Activated CD4-positive, alpha-beta memory T cell treated with anti-CD3 and anti-CD28 coated beads for 36 hours (primary cell): ENCODE measurements at regions not wholly inside any gene's neighbourhood (a gene's known extent, or its start where the extent isn't known, plus 50 kb on each side); places are given as distances from the start of the nearest gene placed in this dataset.

Experiments
- CTCF ChIA-PET: fragments of 350-600 bp; sonication (Branson Sonifier 250); formaldehyde crosslinking; loops from one replicate; lab custom pipeline; 2021; ENCODE audit warnings: antibody characterized with exemption, inconsistent platforms; lab: Charles Lee
- POLR2A ChIA-PET: fragments of 350-600 bp; sonication (Branson Sonifier 250); formaldehyde crosslinking; loops from one replicate; lab custom pipeline; 2021; ENCODE audit warnings: antibody characterized with exemption; lab: Charles Lee
- DNase-seq: peaks from one replicate; pipeline ENCODE4 v3.0.0-alpha.2; 2020
- H3K27ac Mint-ChIP-seq: one replicate; pipeline ENCODE4 v1.8.0; 2021; ENCODE audit warnings: mixed read lengths
- H3K27me3 Mint-ChIP-seq: one replicate; pipeline ENCODE4 v1.8.0; 2021; ENCODE audit warnings: mixed read lengths
- H3K36me3 Mint-ChIP-seq: one replicate; pipeline ENCODE4 v1.8.0; 2021; ENCODE audit warnings: mixed read lengths
- H3K4me1 Mint-ChIP-seq: one replicate; pipeline ENCODE4 v1.8.0; 2021; ENCODE audit warnings: low read depth, mixed read lengths
- H3K4me3 Mint-ChIP-seq: one replicate; pipeline ENCODE4 v1.8.0; 2021; ENCODE audit warnings: mild to moderate bottlenecking, mixed read lengths
- H3K9me3 Mint-ChIP-seq: one replicate; pipeline ENCODE4 v1.8.0; 2021; ENCODE audit warnings: mixed read lengths
- intact Hi-C: fragments of 100-400 bp; cut with micrococcal nuclease; formaldehyde crosslinking; loops from one replicate; pipeline ENCODE4 v1.15.1; 2023

DNA sequence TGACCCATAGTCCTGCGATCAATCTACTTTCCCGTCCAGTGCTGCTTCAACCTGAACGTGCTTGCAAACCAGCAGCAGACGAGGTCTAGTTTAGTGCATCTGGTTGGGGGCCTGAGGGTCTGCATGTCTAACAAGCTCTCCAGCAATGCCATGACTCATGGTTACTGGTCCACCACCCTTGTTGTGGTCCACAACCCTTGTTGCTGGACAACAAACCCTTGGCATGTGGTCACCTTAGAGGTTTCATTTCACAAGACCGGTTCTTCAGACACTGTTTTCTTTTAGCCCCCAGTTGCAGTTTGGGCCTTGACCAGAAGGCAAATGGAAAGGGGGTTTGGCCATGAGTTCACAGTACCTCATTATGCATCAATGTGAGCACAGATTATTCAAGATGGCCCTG lies 424.8 kb downstream of the QKI start:
- Mint-ChIP-seq H3K4me1 (no peaks in the 10 kb centered on the region), H3K4me3 (no peak overlapping the region), H3K36me3 (no peaks in the 10 kb centered on the region), H3K27me3 (peaks cover 5% of the 10 kb centered on the region), H3K27ac (no peak overlapping the region), H3K9me3 (peaks cover 12% of the 10 kb centered on the region)
- intact Hi-C loops = no loop called here
- DNase-seq = no peak
- POLR2A ChIA-PET = no interaction called here
- CTCF ChIA-PET = no interaction called here

DNA sequence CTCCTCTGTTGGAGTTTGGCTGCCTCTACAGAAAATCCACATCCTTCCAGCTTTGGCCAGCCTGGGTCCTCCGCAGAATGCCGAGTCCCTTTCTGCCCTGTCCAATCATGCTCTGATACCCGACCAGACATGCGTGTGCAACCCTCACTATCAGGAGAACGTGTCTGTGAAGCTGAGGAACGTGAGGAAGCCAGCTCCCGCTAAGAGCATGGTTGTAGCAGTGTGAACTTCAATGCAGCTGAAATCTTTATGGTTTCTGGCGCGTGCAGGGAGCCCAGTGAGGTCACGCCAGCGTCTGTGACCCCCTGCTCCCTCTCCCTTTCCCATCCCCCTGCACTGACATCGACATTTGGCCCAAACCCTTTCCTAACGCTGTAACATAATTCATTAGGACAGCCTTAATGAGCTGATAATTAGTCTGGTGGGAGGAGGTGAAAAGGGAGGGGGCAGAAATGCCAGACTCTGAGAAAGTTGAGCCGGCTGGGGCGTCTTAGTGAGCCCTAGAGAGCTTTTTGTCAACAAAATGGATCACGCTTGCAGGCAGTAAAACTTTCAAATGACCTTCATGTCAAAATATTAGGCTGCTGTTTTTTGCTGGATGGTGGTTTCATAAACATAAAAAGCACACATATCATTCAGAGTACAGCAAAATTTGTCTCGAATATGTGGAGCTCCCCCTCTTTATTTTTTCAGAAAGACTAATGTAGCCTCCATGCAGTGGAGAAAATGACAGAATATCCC lies 423.3 kb downstream of the QKI start:
- POLR2A ChIA-PET = interaction anchor here (0.6 kb wide), 1 partner anchor 359 kb away, joined by 4 read pairs; no protein-coding TSS in a partner anchor
- H3K36me3 Mint-ChIP-seq = no peaks in the 10 kb centered on the region
- H3K4me3 Mint-ChIP-seq = no peak overlapping the region
- intact Hi-C loops = no loop called here
- H3K27me3 Mint-ChIP-seq = peaks cover 5% of the 10 kb centered on the region
- H3K9me3 Mint-ChIP-seq = peaks cover 12% of the 10 kb centered on the region
- DNase-seq = no peak
- CTCF ChIA-PET = no interaction called here
- H3K4me1 Mint-ChIP-seq = no peaks in the 10 kb centered on the region
- no peak overlapping the region for H3K27ac Mint-ChIP-seq

DNA sequence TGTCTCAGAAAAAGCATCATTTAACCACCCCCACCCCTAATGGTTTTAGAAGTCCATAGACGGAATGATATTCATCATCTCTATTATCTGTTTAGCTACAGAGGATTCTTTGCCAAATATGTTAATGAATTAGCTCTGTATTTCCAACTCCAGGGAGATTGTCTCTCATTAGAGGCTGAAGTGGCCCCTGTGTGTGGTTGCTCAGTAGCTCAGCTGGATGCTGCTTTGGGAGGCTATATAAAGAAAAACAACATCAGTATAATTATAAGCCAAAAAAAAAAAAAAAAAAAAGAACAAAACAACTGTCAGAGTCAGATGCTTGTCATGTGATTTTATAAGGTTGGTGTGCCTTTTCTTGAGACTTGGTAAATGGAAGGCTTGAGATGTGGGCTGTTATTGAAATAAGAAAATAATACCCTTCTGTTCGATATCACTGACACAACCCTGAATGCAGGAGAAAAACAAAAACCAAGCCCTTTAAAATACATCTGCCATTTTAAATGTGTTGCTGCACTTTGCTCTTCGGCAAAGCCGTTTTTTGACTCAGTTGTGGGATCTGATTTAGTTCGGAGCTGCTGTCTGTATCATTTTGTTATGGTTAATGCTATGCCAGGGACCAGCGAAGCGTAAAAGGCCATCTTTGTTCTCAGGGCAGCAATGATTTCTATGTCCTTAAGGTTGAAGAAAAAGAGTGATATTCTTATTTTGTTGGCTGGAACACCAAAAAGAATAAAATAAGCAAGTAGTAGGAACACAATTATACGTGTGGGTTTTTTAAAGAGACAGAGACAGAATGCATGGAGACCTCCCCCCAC lies 422.6 kb downstream of the QKI start:
- intact Hi-C loops = no loop called here

GRCh38 chr6:163835439-163836171 lies 421.1 kb downstream of the QKI start:
- H3K27me3 Mint-ChIP-seq = peaks cover 5% of the 10 kb centered on the region
- H3K27ac Mint-ChIP-seq = no peak overlapping the region
- no peaks in the 10 kb centered on the region for H3K9me3 Mint-ChIP-seq
- POLR2A ChIA-PET = no interaction called here
- H3K4me3 Mint-ChIP-seq = no peak overlapping the region
- no peak for DNase-seq
- no peaks in the 10 kb centered on the region for H3K4me1 Mint-ChIP-seq
- CTCF ChIA-PET = no interaction called here
- H3K36me3 Mint-ChIP-seq = no peaks in the 10 kb centered on the region
- intact Hi-C loops = no loop called here

More for the DNA sequence above, 422.6 kb downstream of the QKI start:
- Mint-ChIP-seq H3K4me3 (no peak overlapping the region), H3K27me3 (peaks cover 5% of the 10 kb centered on the region), H3K4me1 (no peaks in the 10 kb centered on the region), H3K36me3 (no peaks in the 10 kb centered on the region), H3K27ac (no peak overlapping the region), H3K9me3 (peaks cover 9% of the 10 kb centered on the region)
- CTCF ChIA-PET = no interaction called here
- DNase-seq = no peak
- POLR2A ChIA-PET = no interaction called here

DNA sequence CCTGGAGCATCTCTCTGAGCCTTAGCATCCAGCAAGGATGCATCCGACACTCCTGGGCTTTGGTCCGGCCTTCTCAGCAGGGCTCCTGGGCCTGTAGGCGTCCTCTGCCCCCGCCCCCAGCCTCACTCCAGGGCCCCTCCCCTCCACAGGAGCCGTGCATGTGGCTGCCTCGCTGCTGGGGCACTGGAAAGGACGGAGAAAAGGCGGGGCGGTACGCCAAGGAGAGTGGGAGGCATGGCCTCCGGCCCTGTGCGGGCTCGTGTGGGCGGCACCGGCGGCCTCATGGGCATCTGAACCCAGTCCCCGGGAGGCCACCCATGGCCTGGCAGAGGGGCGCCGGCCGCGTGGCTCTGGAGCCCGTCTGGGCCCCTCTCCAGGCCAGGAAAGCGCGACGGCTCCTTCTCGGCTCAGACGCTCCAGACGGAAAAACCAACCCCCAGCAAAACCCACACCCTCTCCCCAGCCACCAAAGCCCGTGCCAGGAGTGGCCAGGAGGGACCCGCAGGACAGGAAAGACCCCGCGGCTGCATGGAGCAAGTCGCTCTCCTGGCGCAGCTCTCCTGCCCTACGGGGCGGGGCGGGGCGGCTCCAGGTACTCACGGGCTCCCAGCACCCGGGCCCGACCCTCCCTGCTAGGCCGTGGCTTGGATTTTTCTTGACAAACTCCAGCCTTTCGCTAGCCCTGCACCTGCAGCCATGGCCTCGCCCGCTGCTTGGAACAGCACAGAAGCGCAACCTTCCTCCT lies 419.9 kb downstream of the QKI start:
- peaks cover 5% of the 10 kb centered on the region for H3K27me3 Mint-ChIP-seq
- intact Hi-C loops = no loop called here
- H3K4me3 Mint-ChIP-seq = no peak overlapping the region
- H3K36me3 Mint-ChIP-seq = no peaks in the 10 kb centered on the region
- DNase-seq = no peak
- no peaks in the 10 kb centered on the region for H3K4me1 Mint-ChIP-seq
- no peaks in the 10 kb centered on the region for H3K9me3 Mint-ChIP-seq
- CTCF ChIA-PET = no interaction called here
- POLR2A ChIA-PET = no interaction called here
- no peak overlapping the region for H3K27ac Mint-ChIP-seq

DNA sequence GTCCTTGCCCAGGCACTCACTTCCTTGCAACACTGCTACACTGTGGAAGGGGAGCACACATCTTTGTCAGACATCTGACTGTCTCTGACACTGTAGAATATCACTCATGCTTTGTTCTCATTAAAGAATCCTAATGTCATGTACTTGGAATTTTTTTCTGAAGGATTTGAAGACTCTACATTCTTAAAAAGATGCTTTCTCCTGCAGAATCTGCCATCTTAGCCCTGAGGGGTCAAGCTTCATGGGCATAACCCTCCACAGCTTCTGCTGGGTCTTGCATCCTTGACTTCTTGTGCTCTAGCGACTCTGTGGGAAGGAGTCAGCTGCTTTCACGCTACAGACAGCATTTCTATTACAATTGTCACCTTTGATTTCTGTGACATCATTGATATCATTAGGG lies 417.2 kb downstream of the QKI start:
- ChIA-PET CTCF (no interaction called here), POLR2A (no interaction called here)
- Mint-ChIP-seq H3K4me1 (no peaks in the 10 kb centered on the region), H3K27me3 (peaks cover 5% of the 10 kb centered on the region), H3K27ac (no peak overlapping the region), H3K4me3 (no peak overlapping the region), H3K9me3 (no peaks in the 10 kb centered on the region), H3K36me3 (no peaks in the 10 kb centered on the region)
- intact Hi-C loops = no loop called here
- DNase-seq = no peak

- Mint-ChIP-seq H3K9me3 (no peaks in the 10 kb centered on the region), H3K27ac (no peak overlapping the region), H3K4me3 (no peak overlapping the region), H3K4me1 (no peaks in the 10 kb centered on the region), H3K36me3 (no peaks in the 10 kb centered on the region), H3K27me3 (peaks cover 5% of the 10 kb centered on the region)
- ChIA-PET POLR2A (no interaction called here), CTCF (no interaction called here)
- DNase-seq = no peak
- intact Hi-C loops = no loop called here
Observed at GRCh38 chr6:163830641-163831040, 416.1 kb downstream of the QKI start.

GRCh38 chr6:163828038-163828795 lies 413.7 kb downstream of the QKI start:
- H3K27me3 Mint-ChIP-seq = peaks cover 2% of the 10 kb centered on the region
- H3K36me3 Mint-ChIP-seq = no peaks in the 10 kb centered on the region
- no peak overlapping the region for H3K4me3 Mint-ChIP-seq
- H3K9me3 Mint-ChIP-seq = no peaks in the 10 kb centered on the region
- CTCF ChIA-PET = no interaction called here
- POLR2A ChIA-PET = no interaction called here
- H3K27ac Mint-ChIP-seq = no peak overlapping the region
- intact Hi-C loops = no loop called here
- no peak for DNase-seq
- no peaks in the 10 kb centered on the region for H3K4me1 Mint-ChIP-seq

DNA sequence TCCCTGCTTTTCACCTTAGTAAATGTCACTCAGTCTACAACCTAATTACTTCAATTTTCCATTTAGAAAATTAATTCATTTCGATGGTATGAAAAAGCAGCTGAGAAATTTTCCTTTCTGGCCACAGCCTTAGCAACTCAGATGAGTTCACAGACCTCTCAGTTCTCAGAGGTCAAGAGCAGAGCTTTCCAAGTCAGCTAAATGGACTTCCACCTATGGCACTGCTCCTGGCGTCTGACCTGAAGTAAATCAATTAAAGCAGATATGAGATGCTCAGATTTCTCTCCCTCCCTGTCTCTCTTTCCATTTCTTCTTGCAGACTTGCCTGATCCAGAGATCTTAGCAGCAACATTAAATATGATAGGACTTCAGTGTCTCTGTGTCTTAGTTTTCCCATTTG lies 412.6 kb downstream of the QKI start:
- CTCF ChIA-PET = no interaction called here
- H3K4me3 Mint-ChIP-seq = no peak overlapping the region
- H3K4me1 Mint-ChIP-seq = no peaks in the 10 kb centered on the region
- H3K36me3 Mint-ChIP-seq = no peaks in the 10 kb centered on the region
- POLR2A ChIA-PET = no interaction called here
- peaks cover 2% of the 10 kb centered on the region for H3K27me3 Mint-ChIP-seq
- intact Hi-C loops = no loop called here
- no peak for DNase-seq
- H3K9me3 Mint-ChIP-seq = no peaks in the 10 kb centered on the region
- no peak overlapping the region for H3K27ac Mint-ChIP-seq

DNA sequence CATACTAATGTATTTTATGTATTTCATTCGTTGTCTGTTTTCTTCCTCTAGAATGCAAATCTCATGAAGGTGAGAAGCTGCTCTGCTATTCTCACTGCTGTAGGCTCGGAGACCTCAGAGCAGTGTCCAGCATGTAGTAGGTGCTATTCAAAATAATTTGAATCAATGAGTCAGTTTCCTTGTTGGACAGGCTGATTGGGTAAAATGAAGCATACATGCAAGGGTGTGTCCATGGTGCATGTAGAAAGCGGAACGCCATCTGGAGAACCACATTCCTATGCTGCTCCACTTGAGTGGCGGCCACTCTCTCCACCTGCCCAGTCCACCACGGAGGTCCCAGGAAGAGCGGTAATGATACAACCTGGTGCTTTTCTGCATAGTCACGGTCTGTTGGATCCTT lies 412.1 kb downstream of the QKI start:
- no peak overlapping the region for H3K27ac Mint-ChIP-seq
- no peaks in the 10 kb centered on the region for H3K9me3 Mint-ChIP-seq
- no peaks in the 10 kb centered on the region for H3K36me3 Mint-ChIP-seq
- H3K27me3 Mint-ChIP-seq = peaks cover 2% of the 10 kb centered on the region
- ChIA-PET CTCF (no interaction called here), POLR2A (no interaction called here)
- H3K4me1 Mint-ChIP-seq = no peaks in the 10 kb centered on the region
- H3K4me3 Mint-ChIP-seq = no peak overlapping the region
- no peak for DNase-seq
- intact Hi-C loops = no loop called here

- ChIA-PET CTCF (no interaction called here), POLR2A (no interaction called here)
- Mint-ChIP-seq H3K27ac (no peak overlapping the region), H3K4me1 (no peaks in the 10 kb centered on the region), H3K4me3 (no peak overlapping the region), H3K36me3 (no peaks in the 10 kb centered on the region), H3K27me3 (peaks cover 2% of the 10 kb centered on the region), H3K9me3 (no peaks in the 10 kb centered on the region)
- intact Hi-C loops = no loop called here
- DNase-seq = no peak
Observed at GRCh38 chr6:163825033-163825432, 410.5 kb downstream of the QKI start.
